Upper lobe of left lung (tissue), 6 donors: ENCODE measurements at regions not wholly inside any gene's neighbourhood (a gene's known extent, or its start where the extent isn't known, plus 50 kb on each side); places are given as distances from the start of the nearest gene placed in this dataset.

Experiments used
- ATAC-seq, 2 donors: fragments of 200-7000 bp; cut with Tn5 transposase; one replicate each; pipeline ENCODE4 v1.9.1; 2022; ENCODE audit warnings: mild to moderate bottlenecking in 2 of 2, moderate library complexity in 2 of 2; ENCODE audit not compliant: low FRiP score in 2 of 2
- DNase-seq, 2 donors: peaks; one replicate each; pipeline ENCODE4 v3.0.0-alpha.2; 2019 to 2020
- H3K27ac ChIP-seq, 4 donors: fragments of 200-600 bp; sonication (generic); one replicate each; pipeline ENCODE4 v1.5.1; 2016 to 2019
- H3K27me3 ChIP-seq, 4 donors: fragments of 200-600 bp; sonication (generic); one replicate each; pipeline ENCODE4 v1.5.1; 2017 to 2019
- H3K36me3 ChIP-seq, 4 donors: fragments of 200-600 bp; sonication (generic); one replicate each; pipeline ENCODE4 v1.5.1; 2016 to 2019
- H3K4me1 ChIP-seq, 4 donors: fragments of 200-600 bp; sonication (generic); one replicate each; pipeline ENCODE4 v1.5.1; 2018 to 2019
- H3K4me3 ChIP-seq, 4 donors: fragments of 200-600 bp; sonication (generic); one replicate each; pipeline ENCODE4 v1.5.1; 2017 to 2019; ENCODE audit warnings: mild to moderate bottlenecking in 2 of 4, moderate library complexity in 1 of 4
- H3K9me3 ChIP-seq, 4 donors: fragments of 200-600 bp; sonication (generic); one replicate each; pipeline ENCODE4 v1.5.1; 2018 to 2019
- CTCF ChIP-seq, 6 experiments: fragments of 450-650 bp in 4 of 6; fragments of 200-600 bp in 2 of 6; sonication (generic) in 2 of 6; IDR thresholded peaks; one replicate each; pipeline ENCODE4 v1.5.1; 2016 to 2019; ENCODE audit warnings: antibody characterized with exemption in 6 of 6
- EP300 ChIP-seq, 4 donors: sonication (generic); formaldehyde crosslinking; IDR thresholded peaks; one replicate each; pipeline ENCODE4 v1.5.1; 2017; ENCODE audit warnings: antibody characterized with exemption in 4 of 4, control low read depth in 2 of 4
- POLR2A ChIP-seq, 4 donors: fragments of 450-650 bp; IDR thresholded peaks; one replicate each; pipeline ENCODE4 v1.5.1; 2016 to 2017; ENCODE audit warnings: antibody characterized with exemption in 4 of 4, mild to moderate bottlenecking in 2 of 4
- POLR2AphosphoS5 ChIP-seq, 2 donors: sonication (generic); formaldehyde crosslinking; IDR thresholded peaks; one replicate each; pipeline ENCODE4 v1.5.1; 2017; ENCODE audit warnings: antibody characterized with exemption in 2 of 2
- WGBS, 2 donors: methylation state at CpG; one replicate each; pipeline ENCODE4 v1.1.5; 2017 to 2018; 5-methylcytosine and 5-hydroxymethylcytosine counted together
- donor health status: DM: no; HTN: no; CAD: no; lungs with moderate emphysema.
- donor health status: DM: no; HTN: yes; CAD: no; lungs with severe emphysema.

- DNase-seq = no peak
- H3K4me1 ChIP-seq = no peaks in the 10 kb centered on the region
- 63 to 65% methylated on average over 5 of the region's 5 CpGs for WGBS, 2 donors
- ATAC-seq = no peak
- no peaks in the 10 kb centered on the region for H3K36me3 ChIP-seq
- no peak overlapping the region for H3K27ac ChIP-seq
- no peaks in the 10 kb centered on the region for H3K27me3 ChIP-seq
- TF ChIP-seq EP300 (IDR thresholded peaks at IDR 0.05) (no peak), CTCF (IDR thresholded peaks at IDR 0.05) (no peak), POLR2AphosphoS5 (IDR thresholded peaks at IDR 0.05) (no peak), POLR2A (IDR thresholded peaks at IDR 0.05) (no peak)
- H3K9me3 ChIP-seq = no peaks in the 10 kb centered on the region
- H3K4me3 ChIP-seq = no peak overlapping the region
These were observed 63.0 kb upstream of the CDCA7L start for GRCh38 chr7:22008683-22009082.

GRCh38 chr7:22008087-22008486 lies 62.4 kb upstream of the CDCA7L start:
- Histone ChIP-seq H3K36me3 (no peaks in the 10 kb centered on the region), H3K4me3 (no peak overlapping the region), H3K4me1 (no peaks in the 10 kb centered on the region), H3K27ac (no peak overlapping the region), H3K9me3 (no peaks in the 10 kb centered on the region), H3K27me3 (no peaks in the 10 kb centered on the region)
- DNase-seq = no peak
- no peak for TF ChIP-seq POLR2A (IDR thresholded peaks at IDR 0.05)
- no peak for ATAC-seq
- 21 to 22% methylated on average over 5 of the region's 5 CpGs for WGBS, 2 donors

- Histone ChIP-seq H3K9me3 (no peaks in the 10 kb centered on the region), H3K27ac (no peak overlapping the region), H3K4me1 (no peaks in the 10 kb centered on the region), H3K27me3 (no peaks in the 10 kb centered on the region), H3K36me3 (no peaks in the 10 kb centered on the region), H3K4me3 (no peak overlapping the region)
- DNase-seq (no peak), ATAC-seq (no peak)
- TF ChIP-seq EP300 (IDR thresholded peaks at IDR 0.05) (no peak), POLR2AphosphoS5 (IDR thresholded peaks at IDR 0.05) (no peak), POLR2A (IDR thresholded peaks at IDR 0.05) (no peak)
- WGBS, 2 donors = 92 to 94% methylated on average over 1 of the region's 1 CpG
These were observed 59.5 kb upstream of the CDCA7L start for GRCh38 chr7:22005151-22005550.

GRCh38 chr7:22002726-22003125 lies 57.0 kb upstream of the CDCA7L start:
- Histone ChIP-seq H3K27ac (no peak overlapping the region), H3K4me1 (no peaks in the 10 kb centered on the region), H3K4me3 (no peak overlapping the region), H3K36me3 (no peaks in the 10 kb centered on the region), H3K27me3 (no peaks in the 10 kb centered on the region), H3K9me3 (no peaks in the 10 kb centered on the region)
- no peak for TF ChIP-seq POLR2A (IDR thresholded peaks at IDR 0.05)
- no peak for TF ChIP-seq CTCF (IDR thresholded peaks at IDR 0.05)
- no peak for TF ChIP-seq EP300 (IDR thresholded peaks at IDR 0.05)
- TF ChIP-seq POLR2AphosphoS5 (IDR thresholded peaks at IDR 0.05) = no peak
- 84% methylated on average over 1 of the region's 1 CpG; no CpG with 5 or more reads in 1 of the 2 donors for WGBS, 2 donors
- ATAC-seq = no peak
- DNase-seq = no peak

GRCh38 chr7:22001345-22002004 lies 55.8 kb upstream of the CDCA7L start:
- Histone ChIP-seq H3K27me3 (no peaks in the 10 kb centered on the region), H3K36me3 (no peaks in the 10 kb centered on the region), H3K9me3 (no peaks in the 10 kb centered on the region), H3K27ac (no peak overlapping the region), H3K4me3 (no peak overlapping the region), H3K4me1 (no peaks in the 10 kb centered on the region)
- 16 to 17% methylated on average over 8 of the region's 8 CpGs for WGBS, 2 donors
- TF ChIP-seq POLR2AphosphoS5 (IDR thresholded peaks at IDR 0.05) (no peak), EP300 (IDR thresholded peaks at IDR 0.05) (no peak), POLR2A (IDR thresholded peaks at IDR 0.05) (no peak), CTCF (IDR thresholded peaks at IDR 0.05) (peak; percentile 65 to 89 (median 78))
- ATAC-seq = peak; percentile 34 to 86
- DNase-seq = no peak

GRCh38 chr7:21999896-22000295 lies 54.2 kb upstream of the CDCA7L start:
- no peaks in the 10 kb centered on the region for H3K27me3 ChIP-seq
- no peaks in the 10 kb centered on the region for H3K9me3 ChIP-seq
- no peaks in the 10 kb centered on the region for H3K4me1 ChIP-seq
- no peak overlapping the region for H3K27ac ChIP-seq
- TF ChIP-seq POLR2AphosphoS5 (IDR thresholded peaks at IDR 0.05) (no peak), CTCF (IDR thresholded peaks at IDR 0.05) (no peak), POLR2A (IDR thresholded peaks at IDR 0.05) (no peak), EP300 (IDR thresholded peaks at IDR 0.05) (no peak)
- H3K4me3 ChIP-seq = no peak overlapping the region
- WGBS, 2 donors = 82 to 90% methylated on average over 6 of the region's 6 CpGs
- no peak for ATAC-seq
- no peaks in the 10 kb centered on the region for H3K36me3 ChIP-seq
- no peak for DNase-seq
